ENCODE measurements at regions not wholly inside any gene's neighbourhood (a gene's known extent, or its start where the extent isn't known, plus 50 kb on each side); places are given as distances from the start of the nearest gene placed in this dataset.

- Histone ChIP-seq H3K9me3 (no peaks in the 10 kb centered on the region), H3K4me3 (no peak overlapping the region), H3K27me3 (no peaks in the 10 kb centered on the region), H3K36me3 (no peaks in the 10 kb centered on the region), H3K27ac (no peak overlapping the region), H3K4me1 (no peaks in the 10 kb centered on the region)
- intact Hi-C loops (cut with DNase I; ENCODE audit: low total_unique reads) = no loop called here
- TF ChIP-seq POLR2A (IDR thresholded peaks at IDR 0.05) (no peak), CTCF (IDR thresholded peaks at IDR 0.05) (no peak)
- no peak for DNase-seq
These were observed 809.0 kb upstream of the FAM98A start for GRCh38 chr2:34408100-34408499.

- DNase-seq = no peak
- TF ChIP-seq CTCF (IDR thresholded peaks at IDR 0.05) (no peak), POLR2A (IDR thresholded peaks at IDR 0.05) (no peak)
- H3K9me3 ChIP-seq = no peaks in the 10 kb centered on the region
- no peaks in the 10 kb centered on the region for H3K27me3 ChIP-seq
- intact Hi-C loops (cut with DNase I; ENCODE audit: low total_unique reads) = no loop called here
- no peak overlapping the region for H3K27ac ChIP-seq
- H3K36me3 ChIP-seq = no peaks in the 10 kb centered on the region
- no peaks in the 10 kb centered on the region for H3K4me1 ChIP-seq
- H3K4me3 ChIP-seq = no peak overlapping the region
These were observed 804.4 kb upstream of the FAM98A start for GRCh38 chr2:34403512-34403911.

GRCh38 chr2:34402376-34402775, 803.3 kb upstream of the FAM98A start:
- H3K9me3 ChIP-seq = no peaks in the 10 kb centered on the region
- no peak overlapping the region for H3K27ac ChIP-seq
- H3K4me3 ChIP-seq = no peak overlapping the region
- H3K36me3 ChIP-seq = no peaks in the 10 kb centered on the region
- H3K4me1 ChIP-seq = no peaks in the 10 kb centered on the region
- no peak for DNase-seq
- TF ChIP-seq CTCF (IDR thresholded peaks at IDR 0.05) = no peak
- no peak for TF ChIP-seq POLR2A (IDR thresholded peaks at IDR 0.05)
- H3K27me3 ChIP-seq = no peaks in the 10 kb centered on the region
- intact Hi-C loops (cut with DNase I; ENCODE audit: low total_unique reads) = no loop called here

GRCh38 chr2:34401186-34401585, 802.1 kb upstream of the FAM98A start:
- no peaks in the 10 kb centered on the region for H3K9me3 ChIP-seq
- no peak overlapping the region for H3K4me3 ChIP-seq
- H3K27ac ChIP-seq = no peak overlapping the region
- H3K27me3 ChIP-seq = no peaks in the 10 kb centered on the region
- no peak for TF ChIP-seq CTCF (IDR thresholded peaks at IDR 0.05)
- TF ChIP-seq POLR2A (IDR thresholded peaks at IDR 0.05) = no peak
- no peaks in the 10 kb centered on the region for H3K36me3 ChIP-seq
- H3K4me1 ChIP-seq = no peaks in the 10 kb centered on the region
- no peak for DNase-seq
- intact Hi-C loops (cut with DNase I; ENCODE audit: low total_unique reads) = no loop called here

- no peak for DNase-seq
- Histone ChIP-seq H3K27me3 (no peaks in the 10 kb centered on the region), H3K9me3 (no peaks in the 10 kb centered on the region), H3K4me3 (no peak overlapping the region), H3K36me3 (no peaks in the 10 kb centered on the region), H3K27ac (no peak overlapping the region), H3K4me1 (no peaks in the 10 kb centered on the region)
- TF ChIP-seq POLR2A (IDR thresholded peaks at IDR 0.05) (no peak), CTCF (IDR thresholded peaks at IDR 0.05) (no peak)
- intact Hi-C loops (cut with DNase I; ENCODE audit: low total_unique reads) = no loop called here
These were observed 789.3 kb upstream of the FAM98A start for GRCh38 chr2:34388446-34388845.

Measured in uterus (tissue), 3 donors.